ENCODE measurements at regions not wholly inside any gene's neighbourhood (a gene's known extent, or its start where the extent isn't known, plus 50 kb on each side); places are given as distances from the start of the nearest gene placed in this dataset.

DNA sequence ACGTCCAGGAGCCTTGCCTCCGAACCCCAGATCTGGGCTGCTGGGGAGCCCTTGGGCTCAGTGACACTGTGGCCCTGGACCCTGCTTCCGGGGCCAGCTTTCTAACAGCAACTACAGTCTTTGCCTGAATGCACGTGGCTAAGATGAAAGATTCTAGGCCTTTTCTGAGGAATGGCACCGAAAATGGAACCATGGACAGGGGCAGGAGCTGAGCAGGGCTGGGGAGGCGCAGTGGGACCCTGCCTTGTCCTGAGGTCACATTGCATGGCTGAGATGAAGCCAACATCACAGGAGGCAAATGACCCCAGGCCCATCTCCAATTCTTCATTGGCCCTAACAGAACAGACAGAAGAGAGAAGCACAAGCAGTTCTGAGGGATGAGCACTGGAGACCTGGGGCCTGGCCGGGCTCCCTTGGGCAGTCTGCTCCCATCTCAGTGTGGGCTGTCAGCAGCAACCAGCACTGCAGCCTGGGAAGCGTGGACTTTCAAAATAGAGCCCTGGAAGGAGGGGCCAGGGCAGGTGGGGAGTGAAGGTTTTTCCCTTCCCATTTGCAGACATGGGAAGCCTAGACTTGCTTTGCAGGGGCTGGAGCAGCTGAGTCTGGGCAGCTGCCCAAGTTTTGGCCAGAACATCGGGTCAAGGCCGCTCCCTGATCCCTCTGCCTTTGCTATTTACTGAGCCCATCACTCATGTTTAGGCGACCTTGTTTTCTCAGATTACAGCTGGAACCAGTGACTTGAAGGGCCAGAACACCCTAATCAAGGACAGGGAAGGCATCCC, 114.4 kb upstream of the TCERG1L start:
- no peak for DNase-seq (ENCODE audit: low spot score)

- DNase-seq (ENCODE audit: low spot score), result no peak
These were observed 115.0 kb upstream of the TCERG1L start for GRCh38 chr10:131426534-131426898.

- no peak for DNase-seq (ENCODE audit: low spot score)
These were observed 115.8 kb upstream of the TCERG1L start for GRCh38 chr10:131427281-131427680.

- no peak for DNase-seq (ENCODE audit: low spot score)
These were observed 116.4 kb upstream of the TCERG1L start for GRCh38 chr10:131427901-131428300.

GRCh38 chr10:131429141-131429540, 117.6 kb upstream of the TCERG1L start:
- no peak for DNase-seq (ENCODE audit: low spot score)

DNA sequence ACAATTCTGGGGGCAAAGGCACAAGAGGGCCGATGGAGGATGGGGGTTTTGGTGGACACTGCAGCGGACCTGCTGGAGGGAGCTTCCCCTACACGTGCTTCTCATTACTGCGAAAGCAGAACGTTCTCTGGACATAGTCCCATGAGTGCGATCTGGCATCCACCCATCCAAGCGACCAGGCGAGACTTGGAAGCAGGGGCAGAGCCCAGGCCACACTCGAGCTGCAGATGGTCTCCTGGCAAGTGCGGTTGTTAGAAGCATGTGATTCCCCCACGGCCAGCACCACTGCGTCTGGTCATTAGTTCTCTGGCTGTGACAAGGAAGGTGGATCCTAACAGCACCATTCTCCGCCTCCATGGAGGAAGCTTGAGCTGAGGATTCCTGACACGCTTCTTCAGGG, 118.4 kb upstream of the TCERG1L start:
- no peak for DNase-seq (ENCODE audit: low spot score)

DNA sequence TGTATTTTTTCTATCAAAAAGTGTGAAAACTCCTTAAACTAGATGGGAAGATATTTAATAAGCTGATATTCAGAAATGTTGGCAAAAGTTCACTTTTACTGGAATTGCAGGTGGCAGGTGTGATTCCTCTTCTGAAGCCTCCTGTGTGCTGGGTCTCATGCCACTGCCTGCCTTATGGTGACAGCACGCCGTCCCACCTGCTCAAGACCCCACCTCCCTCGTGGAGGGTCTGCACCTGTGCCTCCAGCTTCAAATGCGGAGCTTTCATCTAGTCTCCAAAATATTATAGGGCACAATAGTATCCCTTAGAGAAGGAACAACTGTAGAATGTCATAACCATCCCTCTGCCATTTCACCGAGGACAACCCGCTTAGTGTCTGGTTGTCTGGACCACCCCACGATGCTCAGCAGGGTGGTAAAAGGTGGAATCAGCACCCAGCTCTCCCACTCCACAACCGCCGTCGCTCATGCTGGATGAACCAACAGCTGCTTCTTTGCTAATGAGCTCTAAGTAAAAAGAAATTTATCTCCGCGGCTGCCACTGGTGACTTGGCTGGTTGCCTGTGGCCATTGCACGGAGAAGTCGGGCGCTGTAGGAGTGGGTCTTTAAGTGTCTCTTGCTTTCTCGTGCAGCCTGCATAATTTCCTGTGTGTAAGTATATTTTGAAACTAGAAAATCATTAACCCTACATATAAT, 119.3 kb upstream of the TCERG1L start:
- no peak for DNase-seq (ENCODE audit: low spot score)

DNA sequence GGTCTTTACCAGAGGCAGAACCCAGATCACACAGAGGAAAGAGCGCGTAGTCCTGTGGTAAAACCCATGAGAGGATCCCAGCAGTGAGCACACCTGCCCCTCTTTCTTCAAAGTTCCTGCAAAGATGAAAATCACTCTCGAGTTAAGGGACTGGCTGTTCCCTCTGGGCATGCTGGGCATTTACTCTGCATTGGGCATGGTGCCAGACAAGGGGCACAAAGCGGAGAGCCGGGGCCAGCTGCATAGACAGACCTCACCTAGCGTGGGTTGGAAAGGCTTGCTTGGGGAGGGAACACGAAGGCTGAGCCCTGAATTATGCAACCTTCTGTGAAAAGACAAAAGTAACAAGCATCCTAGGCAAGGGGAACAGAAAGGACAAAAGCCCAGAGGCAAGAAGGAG, 120.0 kb upstream of the TCERG1L start:
- no peak for DNase-seq (ENCODE audit: low spot score)

GRCh38 chr10:131431978-131432690, 120.6 kb upstream of the TCERG1L start:
- DNase-seq (ENCODE audit: low spot score), result no peak

- no peak for DNase-seq (ENCODE audit: low spot score)
These were observed 122.0 kb upstream of the TCERG1L start for GRCh38 chr10:131433568-131433967.

GRCh38 chr10:131435232-131435631, 123.7 kb upstream of the TCERG1L start:
- DNase-seq (ENCODE audit: low spot score), result no peak

GRCh38 chr10:131435760-131436457, 124.4 kb upstream of the TCERG1L start:
- no peak for DNase-seq (ENCODE audit: low spot score)

DNA sequence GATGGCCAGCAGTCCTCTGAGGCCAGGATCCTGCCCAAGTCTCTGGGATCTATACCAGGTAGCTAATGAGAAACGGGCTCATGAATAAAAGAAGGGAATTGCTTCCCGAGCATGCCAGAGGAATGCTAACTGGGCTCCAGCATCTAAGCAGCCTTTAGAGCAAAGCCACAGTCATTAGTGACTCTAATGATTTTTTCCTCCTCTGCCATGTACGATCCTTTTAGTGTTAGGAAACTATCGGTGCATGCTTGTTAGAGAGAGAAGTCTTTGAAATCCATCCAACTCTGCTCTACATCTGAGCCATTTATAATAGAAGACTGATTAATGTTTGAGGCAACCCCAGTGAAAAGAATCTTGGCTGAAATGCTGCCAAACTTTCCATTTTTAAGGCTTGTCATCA, 124.9 kb upstream of the TCERG1L start:
- no peak for DNase-seq (ENCODE audit: low spot score)

DNA sequence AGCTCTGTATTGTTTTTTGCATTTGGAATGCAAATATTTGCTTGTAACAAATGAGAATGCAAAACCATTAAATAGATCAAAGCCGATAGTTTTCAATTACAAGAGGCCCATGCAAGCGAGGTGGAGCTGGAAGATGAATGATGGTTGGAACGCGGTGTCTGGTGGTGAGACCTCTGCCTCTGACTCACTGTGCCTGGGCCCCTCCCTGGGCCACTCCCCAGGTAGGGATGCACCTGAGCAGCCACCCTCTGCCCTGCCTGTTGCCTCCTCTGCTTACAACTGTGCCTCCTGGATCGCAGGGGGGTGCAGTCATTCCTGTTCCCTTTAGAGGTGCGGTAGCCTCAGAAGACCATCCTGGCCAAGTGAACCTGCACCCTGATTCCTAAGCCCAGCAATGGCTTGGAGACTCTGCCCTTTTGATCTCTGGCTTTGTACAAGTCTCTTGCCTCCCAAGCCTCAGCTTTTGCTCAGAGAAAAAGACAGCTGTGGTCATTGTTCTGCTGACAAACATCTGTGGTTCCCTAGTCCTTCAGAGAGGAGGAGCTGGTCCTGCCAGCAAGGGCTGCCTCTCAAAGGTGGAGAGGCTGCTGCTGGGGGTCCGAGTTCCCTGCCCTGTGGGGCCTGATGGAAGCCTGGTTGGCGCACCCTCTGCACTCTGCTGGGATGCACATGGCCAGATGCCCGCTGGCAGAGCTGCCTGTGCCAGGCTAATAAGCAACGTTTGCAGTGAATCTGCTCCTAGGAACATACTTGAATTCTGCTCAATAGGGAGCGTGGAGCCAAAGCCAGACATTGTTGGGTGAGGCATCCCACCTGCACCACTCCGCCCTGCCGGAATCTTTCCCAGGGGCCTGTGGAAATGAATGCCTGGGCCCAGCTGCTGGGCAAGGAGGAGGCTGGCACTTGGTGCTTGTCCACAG, 126.3 kb upstream of the TCERG1L start:
- DNase-seq (ENCODE audit: low spot score), result no peak

DNA sequence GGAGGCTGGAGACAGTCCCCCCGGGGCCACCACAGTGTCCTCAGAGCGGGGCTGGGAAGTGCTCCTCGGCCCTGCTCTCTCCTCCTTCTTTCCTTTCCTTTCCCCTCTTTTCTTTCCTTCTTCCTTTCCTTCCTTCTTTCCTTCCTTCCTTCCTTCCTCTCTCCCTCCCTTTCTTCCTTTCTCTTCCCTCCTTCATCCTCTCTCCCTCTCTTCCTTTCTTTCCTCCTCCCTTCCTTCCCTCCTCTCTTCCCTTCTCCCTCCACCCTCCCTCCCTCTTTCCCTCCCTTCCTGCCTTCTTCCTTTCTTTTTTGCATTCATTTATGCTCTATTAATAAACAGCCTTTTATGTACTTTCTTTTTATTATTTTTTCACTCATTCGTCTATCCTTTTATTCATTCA, 127.1 kb upstream of the TCERG1L start:
- DNase-seq (ENCODE audit: low spot score), result no peak

DNA sequence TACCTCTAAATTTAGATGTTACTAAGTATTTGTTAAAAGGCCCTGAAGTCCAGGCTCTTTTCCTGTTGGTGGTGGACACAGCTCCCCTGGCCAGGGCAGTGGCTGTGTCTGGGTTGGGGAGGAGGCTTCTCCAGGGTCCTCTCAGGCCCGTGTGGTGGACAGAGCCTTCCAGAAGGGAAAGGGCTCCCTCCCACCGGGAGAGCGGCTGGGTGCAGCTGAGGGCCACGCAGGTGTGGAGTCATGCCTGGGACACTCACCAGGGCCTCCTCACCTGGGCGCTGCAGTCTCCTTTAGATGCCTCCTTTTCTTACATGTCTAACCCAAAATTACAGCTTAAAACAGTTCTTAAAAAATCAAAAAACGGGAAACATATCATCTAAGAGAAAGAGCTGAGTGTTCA, 128.2 kb upstream of the TCERG1L start:
- DNase-seq (ENCODE audit: low spot score), result no peak

GRCh38 chr10:131440405-131441360, 129.2 kb upstream of the TCERG1L start:
- DNase-seq (ENCODE audit: low spot score), result no peak

DNA sequence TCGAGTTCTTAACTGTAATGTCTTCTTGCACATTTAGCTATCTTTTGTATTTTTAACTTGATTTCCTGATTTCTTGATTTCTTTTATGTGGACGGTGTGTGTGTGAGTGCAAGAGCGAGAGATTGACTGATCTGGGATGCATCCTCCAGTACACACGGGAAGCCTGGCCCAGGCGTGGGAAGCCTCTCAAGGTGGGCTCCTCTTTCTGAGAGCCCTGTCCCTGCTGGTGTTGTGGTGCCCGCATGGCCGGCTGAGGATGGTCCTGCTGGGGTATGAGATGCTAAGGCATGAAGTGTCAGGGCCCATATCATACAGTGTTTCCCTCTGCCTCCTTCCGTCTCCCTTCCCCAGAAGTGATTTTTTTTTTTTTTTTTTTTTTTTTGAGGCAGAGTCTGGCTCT, 130.8 kb upstream of the TCERG1L start:
- no peak for DNase-seq (ENCODE audit: low spot score)

DNA sequence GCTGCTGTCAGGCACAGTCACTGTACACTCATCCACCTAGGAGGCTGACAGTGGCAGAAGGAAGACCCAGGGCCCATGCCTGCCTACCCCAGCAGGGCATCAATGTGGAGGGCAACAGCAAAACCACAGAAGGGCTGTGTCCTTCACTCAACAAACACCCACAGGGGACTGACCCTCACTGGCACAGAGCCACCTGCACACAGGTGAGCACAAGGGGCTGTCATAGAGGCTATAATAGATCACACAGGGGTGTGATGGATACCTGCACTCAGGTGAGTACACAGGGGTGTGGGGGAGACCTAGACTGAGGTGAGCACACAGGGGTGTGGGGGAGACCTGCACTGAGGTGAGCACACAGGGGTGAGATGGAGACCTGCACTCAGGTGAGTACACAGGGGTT, 132.8 kb upstream of the TCERG1L start:
- DNase-seq (ENCODE audit: low spot score), result no peak

DNA sequence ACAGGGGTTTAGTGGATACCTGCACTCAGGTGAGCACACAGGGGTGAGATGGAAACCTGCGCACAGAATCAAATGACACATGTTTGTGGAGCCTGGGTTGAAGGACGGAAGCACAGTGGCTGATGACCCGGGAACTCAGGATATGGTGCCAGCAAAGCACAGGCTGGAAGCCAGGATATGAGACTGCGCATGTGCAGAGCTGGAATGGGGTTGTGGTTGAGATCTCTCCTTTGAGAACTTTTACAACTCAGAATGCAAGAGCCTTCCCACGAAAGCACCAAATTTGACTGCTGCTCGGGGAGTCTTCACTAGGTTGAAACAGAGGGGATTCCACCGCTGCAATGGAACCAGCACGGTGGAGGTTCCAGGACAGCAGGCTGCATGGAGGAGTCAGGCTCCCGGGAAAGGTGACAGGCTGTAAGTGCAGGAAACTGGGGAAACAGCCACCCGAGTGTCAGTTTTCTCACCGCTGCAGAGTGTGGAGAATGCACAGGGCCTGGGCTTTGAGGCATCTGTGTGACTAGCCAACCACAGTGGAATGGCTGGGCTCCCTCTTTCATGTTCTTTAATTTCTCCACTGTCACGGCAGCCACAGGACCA, 133.4 kb upstream of the TCERG1L start:
- DNase-seq (ENCODE audit: low spot score), result no peak

Measured in kidney tubule cell (primary cell).